ENCODE measurements at regions not wholly inside any gene's neighbourhood (a gene's known extent, or its start where the extent isn't known, plus 50 kb on each side); places are given as distances from the start of the nearest gene placed in this dataset.
"Not testable (repeated sequence)": the region's sequence is repeated elsewhere in the genome, so short reads cannot be mapped to it uniquely, and the experiment has no call there.

DNA sequence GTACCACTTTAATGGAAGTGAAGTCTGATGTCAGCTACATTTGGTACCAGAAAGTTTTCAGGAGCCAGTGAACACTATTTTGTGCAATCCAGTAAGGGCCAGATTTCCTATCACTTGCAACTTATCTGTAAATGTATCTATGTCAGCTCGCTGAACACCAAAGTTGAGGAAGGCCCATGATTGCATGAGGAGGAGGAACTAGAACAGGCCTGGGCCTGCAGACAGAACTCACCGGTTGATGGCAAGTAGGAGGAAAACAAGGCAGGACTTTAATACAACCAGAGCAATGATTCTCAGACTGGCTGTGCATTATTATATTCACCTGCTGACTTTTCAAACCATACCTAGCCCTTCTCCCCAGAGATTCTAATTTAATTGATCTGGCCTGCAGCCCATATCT is 540.2 kb downstream of the CETN3 start:
- no peak for DNase-seq (ENCODE audit: low read depth in 4 of 4, low spot score in 2 of 4)

DNA sequence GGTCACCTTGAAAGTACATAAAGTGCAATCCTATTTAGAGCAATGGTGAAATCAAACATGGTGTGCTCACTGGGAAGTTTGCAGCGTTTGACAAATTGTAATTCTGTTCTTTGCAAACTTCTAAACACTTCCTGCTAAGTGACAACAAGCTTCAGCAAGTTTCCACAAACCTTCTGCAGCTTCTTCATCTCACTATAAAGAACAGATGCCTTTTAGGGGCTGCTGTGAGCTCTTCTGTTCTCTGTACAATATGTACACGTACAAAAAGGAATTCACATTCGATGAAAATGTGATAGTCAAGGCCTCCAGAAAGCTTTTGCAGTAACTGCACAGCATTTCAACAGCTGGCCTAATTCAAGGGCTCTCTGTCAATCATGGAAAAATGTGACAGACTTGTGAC is 543.1 kb downstream of the CETN3 start:
- DNase-seq (ENCODE audit: low read depth in 4 of 4, low spot score in 2 of 4): no peak

DNA sequence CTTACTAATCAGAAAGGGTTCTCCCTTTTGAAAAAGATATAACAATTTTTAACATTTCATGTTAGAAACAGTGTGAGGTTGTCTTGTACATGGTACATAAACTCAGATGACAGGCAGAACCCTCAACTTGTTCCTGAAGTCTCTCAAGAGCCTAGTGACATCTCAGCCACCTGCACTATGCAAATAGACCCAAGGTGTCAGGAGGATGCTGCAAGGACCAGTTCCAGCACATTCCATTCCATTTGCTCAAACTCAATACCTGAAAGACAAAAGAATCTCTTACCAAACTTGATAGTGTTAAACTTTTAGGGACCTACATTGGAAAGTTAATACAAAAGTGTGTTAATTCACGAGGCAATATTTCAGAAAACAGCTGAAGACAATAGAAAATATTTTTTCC is 544.6 kb downstream of the CETN3 start:
- no peak for DNase-seq (ENCODE audit: low read depth in 4 of 4, low spot score in 2 of 4)

DNA sequence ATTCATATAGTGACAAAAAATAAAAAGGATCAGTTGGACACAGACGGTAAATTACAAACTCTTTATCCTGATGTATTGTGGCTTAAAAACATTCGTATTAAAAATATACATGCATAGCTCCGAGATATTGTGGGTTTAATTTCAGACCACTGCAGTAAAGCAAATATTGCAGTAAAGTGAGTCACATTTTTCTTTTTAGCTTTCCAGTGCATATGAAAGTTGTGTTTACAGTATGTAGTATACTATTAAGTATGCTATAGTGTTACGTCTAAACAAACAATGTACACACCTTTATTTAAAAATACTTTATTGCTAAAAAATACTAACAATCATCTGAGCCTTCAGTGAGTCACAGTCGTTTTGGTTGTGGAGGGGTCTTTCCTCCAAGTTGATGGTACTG is 551.8 kb downstream of the CETN3 start:
- no peak for DNase-seq (ENCODE audit: low read depth in 4 of 4, low spot score in 2 of 4)

DNA sequence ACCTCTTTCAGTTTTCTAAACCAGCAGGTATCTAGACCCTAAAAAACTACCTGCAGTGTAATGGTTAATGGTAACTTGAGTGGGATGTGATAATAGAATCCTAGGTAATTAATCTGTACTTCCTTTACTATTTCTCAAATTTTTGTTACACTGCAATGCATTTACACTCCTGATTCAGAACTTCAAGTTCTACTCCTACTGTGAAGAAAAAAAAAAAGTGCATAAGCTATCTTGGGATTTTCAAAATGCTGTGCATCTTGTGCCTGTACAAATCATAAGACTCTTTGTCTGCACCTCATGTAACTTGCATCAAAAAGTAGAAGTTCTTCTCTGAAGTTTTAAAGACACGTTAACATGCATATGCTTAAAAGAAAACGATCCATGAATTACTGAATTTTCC is 554.1 kb downstream of the CETN3 start:
- no peak for DNase-seq (ENCODE audit: low read depth in 4 of 4, low spot score in 2 of 4)

DNA sequence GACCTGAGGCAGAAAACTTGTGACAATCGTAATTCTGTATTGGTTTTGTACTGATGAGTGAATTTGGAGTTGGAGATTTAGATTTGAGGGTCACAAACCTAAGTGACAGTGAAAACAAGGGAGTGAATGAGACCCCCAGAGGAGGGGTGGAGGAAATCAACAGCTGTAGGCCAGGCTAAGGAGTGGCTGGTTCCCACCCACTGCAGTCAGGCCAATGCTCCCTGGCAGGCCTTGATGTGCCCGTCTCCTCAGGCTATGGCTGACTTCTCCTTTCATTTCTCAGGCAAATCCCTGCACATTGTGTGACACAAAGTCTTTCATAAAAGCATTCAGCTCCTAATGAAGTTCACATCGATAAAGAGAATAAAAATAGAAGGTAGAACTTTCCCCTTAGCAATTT is 557.6 kb downstream of the CETN3 start:
- DNase-seq (ENCODE audit: low read depth in 4 of 4, low spot score in 2 of 4): no peak

DNA sequence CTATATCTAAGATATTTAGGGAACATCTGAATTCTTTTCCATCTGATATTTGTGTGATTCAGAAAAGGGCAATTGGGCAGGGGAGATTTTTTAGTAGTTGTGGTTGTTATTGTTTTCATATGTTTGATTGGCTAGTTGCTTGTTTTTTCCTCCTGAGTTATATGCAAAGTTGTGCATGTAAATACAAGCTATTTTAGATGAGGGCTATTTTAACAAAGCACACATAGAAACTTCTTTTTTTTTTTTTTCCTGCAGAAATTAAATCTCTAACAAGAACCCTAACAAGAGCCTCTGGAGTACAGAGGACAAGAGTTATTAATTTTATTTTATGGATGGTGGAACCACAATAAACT is 559.1 kb downstream of the CETN3 start:
- no peak for DNase-seq (ENCODE audit: low read depth in 4 of 4, low spot score in 2 of 4)

DNA sequence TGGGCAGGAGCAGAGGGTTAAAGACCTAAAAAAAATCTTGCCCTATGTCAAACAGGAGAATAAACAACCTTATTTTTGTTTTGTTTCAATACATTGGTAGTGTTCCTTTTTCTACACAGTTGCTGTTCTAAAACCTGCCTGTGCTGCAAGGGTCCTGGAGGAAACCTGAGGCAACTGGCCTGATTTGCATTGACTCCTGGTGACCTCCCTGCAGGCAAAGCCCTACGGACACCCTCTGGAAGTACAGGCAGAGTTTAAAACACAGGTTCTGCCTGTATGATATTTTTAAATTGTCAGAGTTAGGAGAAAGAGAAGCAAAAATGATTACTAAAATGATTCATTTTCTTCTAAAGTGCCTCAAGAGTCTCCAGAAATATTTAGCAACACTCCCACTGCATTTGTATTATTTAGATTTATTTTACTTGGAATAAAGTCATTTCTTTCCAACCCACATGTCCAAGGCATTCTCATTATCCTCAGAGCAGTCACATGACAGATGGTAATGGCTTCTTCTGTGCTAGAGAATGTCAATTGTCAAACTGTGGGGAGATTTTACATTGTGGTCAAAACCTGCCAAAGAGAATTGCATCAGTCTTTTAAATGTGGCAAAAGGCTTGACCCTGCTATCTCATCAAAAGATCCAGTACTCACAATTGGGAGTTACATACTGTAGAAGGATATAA is 559.6 kb downstream of the CETN3 start:
- no peak for DNase-seq (ENCODE audit: low read depth in 4 of 4, low spot score in 2 of 4)

DNA sequence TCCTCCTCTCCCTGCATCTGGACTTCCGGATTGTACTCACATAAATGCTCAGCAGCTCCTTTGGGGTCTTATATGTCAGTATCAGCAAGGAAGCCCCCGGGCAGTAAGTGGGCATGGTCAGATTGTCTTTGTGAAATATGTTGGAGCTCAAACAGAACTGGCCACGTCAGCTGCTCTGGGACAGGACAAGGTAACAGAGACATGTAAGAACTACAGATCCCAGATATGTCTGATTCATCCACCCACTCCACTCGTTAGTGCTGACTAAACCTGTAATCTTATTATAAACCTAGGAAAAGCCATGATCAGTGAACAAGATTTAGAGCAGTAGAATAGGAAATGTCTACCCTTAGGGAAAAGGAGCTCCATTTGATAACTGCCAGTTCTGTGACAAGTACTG is 561.8 kb downstream of the CETN3 start:
- DNase-seq (ENCODE audit: low read depth in 4 of 4, low spot score in 2 of 4): no peak

DNA sequence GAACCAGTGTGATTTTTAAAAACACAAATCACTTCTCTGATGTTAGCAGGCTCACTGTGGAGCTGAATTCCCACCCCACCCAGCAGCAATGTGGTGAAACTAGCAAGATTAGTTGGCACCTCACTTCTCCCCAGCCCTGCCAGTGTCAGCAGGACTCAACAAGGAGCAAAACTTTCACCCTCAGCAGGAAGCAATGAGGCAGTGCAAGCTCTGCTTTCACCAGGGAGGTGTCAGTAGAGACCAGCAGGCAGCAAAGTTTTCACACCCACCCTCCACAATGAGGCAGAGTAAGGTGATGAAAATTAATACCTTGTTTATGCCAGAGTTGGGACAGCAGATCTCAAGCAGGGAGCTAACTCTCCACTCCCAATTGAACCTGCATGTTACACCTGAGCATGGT is 565.0 kb downstream of the CETN3 start:
- no peak for DNase-seq (ENCODE audit: low read depth in 4 of 4, low spot score in 2 of 4)

DNA sequence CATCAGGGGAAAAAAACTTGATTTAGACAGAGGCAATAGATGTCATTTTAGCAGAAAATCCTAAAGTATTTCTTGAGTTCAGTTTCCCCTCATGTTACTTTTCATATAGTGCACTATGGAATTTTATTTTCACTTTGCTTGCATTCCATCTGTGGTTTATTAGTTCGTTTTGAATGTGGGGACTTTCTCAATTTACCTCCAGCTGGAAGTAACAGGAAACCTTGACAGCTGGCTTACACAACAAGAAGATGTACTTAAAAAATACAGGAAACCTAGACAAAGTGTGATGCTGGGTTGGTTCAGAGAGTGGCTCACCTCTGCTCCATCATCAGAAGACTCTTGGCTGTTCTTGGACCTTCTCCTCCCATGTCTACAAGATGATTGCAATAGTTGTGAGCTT is 567.0 kb downstream of the CETN3 start:
- DNase-seq (ENCODE audit: low read depth in 4 of 4, low spot score in 2 of 4): no peak

DNA sequence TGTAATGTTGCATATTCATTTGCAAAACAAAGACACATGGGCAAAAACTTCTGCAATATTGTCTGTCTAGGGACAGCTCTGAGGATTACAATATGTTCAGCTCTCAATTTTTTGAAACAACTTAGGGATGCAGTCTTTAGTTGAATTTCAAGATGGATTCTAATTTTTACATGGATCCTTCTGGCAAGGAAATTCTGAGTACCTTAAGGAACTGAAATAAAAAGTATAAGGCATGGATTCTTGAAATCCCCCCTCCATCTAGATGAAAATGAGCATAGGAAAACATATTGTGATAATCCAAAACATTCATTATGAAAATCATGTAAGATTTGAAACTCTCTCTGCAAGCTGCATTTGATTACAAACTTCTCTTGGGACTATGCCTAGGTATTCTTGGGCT is 568.6 kb downstream of the CETN3 start:
- DNase-seq (ENCODE audit: low read depth in 4 of 4, low spot score in 2 of 4): no peak

DNA sequence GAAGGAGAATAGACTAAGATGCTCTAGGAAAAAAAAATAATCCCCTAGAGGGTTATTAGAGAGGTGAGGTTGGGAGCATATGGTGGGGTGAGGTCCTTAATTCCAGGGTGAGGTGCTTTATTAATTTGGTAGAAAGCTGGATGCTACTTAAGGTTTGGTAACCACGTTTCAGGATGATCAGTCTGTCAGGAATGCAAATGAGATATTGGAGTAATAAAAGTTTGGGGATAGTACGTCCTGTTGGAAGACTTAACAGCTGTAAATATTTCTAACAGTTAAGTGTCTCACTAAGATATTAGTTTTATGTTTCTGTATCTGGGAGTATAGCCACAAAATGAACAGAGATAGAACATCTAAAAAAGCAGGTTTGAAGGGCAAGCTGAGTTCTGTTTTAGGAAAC is 578.9 kb downstream of the CETN3 start:
- no peak for DNase-seq (ENCODE audit: low read depth in 4 of 4, low spot score in 2 of 4)

DNA sequence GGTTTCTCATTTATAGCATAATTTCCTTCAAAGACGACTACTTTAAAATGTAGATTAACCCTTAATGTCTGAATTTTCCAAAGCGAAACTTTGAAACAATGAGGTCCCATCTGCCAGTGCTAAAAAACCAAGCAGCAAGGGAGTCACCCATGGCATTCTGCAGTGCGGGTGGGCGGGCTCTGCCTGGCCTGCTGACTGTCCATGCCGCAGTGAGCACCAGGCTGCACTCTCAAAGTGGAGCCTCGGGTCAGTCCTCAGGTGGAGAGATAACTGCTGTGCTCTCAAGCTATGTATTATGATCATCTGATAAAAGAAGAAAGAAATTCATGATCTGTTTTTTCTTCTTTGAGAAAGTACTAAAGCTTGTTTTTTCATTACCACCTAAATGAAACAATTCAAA is 581.6 kb downstream of the CETN3 start:
- no peak for DNase-seq (ENCODE audit: low read depth in 4 of 4, low spot score in 2 of 4)

DNA sequence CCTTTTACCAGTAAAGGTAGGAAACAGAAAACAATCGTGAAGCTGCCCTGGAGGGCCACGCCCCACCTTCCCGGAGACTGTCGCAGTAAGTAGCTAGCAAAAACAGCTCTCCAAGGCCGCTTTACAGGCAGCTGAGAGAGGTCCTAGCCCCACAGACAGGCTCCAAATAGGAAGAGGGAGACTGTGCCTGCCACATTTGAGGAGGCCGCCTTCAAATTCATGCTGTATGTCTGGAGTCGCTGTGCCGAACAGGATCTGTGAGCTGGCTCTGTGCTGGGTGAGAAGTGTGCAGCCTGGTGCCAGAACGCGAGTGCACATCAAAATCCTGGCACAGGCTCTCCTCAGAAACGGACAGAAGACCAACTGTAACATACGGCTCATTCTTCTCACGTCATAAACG is 582.2 kb downstream of the CETN3 start:
- no peak for DNase-seq (ENCODE audit: low read depth in 4 of 4, low spot score in 2 of 4)

DNA sequence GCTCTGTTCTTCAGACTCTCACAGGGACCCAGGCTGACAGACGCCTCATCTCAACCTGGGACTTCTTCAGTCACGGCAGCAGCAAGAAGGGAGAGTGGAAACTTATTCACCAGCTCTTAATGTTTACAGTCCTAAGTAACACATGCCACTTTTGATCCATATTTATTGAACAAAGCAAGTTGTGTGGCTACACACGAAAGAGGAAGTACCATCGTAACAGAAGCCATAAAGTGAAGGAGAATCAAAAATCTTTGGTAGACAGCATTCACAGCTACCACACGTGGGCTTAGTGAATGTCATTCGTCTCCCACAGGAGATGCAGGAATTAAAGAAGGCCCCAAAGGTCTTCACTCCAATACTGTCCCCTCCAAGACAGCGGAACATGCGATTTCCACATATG is 582.6 kb downstream of the CETN3 start:
- DNase-seq (ENCODE audit: low read depth in 4 of 4, low spot score in 2 of 4): no peak

DNA sequence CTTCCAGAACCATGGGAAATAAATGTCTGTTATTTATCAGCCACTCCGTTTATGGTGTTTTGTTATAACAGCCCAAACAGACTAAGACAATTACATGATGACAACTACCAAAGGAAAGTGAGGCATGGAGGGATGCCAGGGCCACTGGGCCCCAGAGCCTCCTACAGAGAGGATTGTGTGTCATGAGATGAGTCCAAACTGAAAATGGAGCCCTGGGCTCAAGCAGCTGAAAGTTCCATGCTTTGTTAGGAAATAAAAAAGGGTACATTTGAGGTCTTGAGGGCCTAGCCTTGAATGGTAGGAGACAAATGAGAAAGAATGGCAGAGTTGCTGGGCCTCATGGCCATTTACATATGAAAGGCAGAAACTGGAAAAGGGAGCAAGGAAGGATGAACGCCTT is 586.5 kb downstream of the CETN3 start:
- no peak for DNase-seq (ENCODE audit: low read depth in 4 of 4, low spot score in 2 of 4)

DNA sequence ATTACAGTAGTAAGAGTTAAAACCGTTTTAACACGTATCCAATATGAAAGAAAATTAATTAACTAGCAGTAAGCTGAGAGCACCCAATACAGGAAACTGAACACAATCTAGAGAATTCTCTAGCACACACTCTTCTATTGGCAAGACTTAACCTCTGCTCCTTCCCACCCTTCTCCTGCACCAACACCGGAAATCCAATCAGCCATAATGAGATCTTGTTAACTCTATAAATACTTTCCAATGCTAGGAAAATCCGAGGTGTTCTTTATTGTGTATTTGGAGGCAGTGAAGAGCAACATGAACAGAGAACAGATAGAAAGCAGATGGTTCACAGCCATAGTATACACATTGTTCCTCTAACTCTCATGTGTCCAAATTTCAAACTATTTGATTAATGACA is 591.7 kb downstream of the CETN3 start:
- DNase-seq (ENCODE audit: low read depth in 4 of 4, low spot score in 2 of 4): no peak

DNA sequence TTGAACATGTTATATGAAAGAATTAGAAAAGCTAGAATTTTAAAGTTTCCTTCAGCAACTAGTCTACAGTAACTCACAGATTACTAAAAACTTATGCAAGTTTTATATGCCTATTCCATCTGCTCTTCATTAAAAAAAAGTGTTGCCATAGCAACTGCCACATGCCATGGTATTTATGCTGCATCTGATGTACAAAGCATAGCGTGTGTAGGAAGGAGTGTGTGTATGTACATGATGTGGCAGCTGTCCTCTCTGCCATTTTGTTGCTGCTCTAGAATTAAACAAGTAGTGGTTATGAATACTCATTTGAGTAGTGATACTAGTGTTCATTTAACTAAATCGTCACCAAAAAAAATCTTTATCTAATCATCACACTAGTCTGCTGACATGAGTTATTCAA is 593.5 kb downstream of the CETN3 start:
- no peak for DNase-seq (ENCODE audit: low read depth in 4 of 4, low spot score in 2 of 4)

DNA sequence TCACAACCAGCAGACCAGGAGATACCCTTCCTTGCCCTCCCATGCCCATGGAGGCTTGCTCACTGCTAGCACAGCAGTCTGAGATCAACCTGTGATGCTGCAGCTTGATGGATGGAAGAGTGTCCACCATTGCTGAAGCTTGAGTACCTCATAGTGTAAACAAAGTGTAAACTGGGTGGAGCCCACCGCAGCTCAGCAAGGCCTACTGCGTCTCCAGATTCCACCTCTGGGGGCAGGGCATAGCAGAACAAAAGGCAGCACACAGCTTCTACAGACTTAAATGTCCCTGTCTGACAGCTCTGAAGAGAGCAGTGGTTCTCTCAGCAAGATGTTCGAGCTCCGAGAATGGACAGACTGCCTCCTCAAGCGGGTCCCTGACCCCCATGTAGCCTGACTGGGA is 608.8 kb downstream of the CETN3 start:
- DNase-seq (ENCODE audit: low read depth in 4 of 4, low spot score in 2 of 4): not testable (repeated sequence)

DNA sequence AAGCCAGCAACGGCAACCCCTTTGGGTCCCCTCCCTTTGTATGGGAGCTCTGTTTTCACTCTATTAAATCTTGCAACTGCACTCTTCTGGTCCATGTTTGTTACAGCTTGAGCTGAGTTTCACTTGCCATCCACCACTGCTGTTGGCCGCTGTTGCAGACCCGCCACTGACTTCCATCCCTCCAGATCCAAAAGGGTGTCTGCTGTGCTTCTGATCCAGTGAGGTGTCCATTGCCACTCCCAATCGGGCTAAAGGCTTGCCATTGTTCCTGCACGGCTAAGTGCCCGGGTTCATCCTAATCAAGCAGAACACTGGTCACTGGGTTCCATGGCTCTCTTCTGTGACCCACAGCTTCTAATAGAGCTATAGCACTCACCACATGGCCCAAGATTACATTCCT is 615.1 kb downstream of the CETN3 start:
- not testable (repeated sequence) for DNase-seq (ENCODE audit: low read depth in 4 of 4, low spot score in 2 of 4)

DNA sequence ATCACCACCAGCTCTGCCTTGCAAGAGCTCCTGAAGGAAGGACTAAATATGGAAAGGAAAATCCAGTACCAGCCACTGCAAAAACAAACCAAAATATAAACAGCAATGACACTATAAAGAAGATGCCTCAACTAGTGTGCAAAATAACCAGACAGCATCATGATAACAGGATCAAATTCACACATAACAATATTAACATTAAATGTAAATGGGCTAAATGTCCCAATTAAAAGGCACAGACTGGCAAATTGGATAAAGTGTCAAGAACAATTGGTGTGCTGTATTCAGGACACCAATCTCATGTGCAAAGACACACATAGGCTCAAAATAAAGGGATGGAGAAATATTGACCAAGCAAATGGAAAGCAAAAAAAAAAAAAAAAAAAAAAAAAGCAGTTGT is 629.8 kb downstream of the CETN3 start:
- not testable (repeated sequence) for DNase-seq (ENCODE audit: low read depth in 4 of 4, low spot score in 2 of 4)

DNA sequence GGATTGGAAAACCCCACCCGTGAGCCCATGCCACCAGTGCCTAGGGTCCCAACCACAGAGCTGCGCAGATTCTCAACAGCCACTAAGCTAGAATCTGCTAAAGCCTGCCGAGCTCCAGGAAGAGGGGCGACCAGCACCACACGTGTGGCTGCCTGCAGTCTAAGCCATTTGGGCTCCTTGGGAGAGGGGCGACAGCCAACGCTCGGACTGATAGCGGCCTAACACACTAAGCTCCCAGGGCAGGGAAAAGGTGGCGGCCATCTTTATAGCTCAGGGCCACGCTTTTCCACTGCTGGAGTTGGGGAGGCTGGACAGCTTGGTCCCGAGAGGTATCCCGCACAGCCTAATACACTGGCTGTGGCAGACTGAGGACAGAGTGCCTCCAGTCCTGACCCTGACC is 631.8 kb downstream of the CETN3 start:
- DNase-seq (ENCODE audit: low read depth in 4 of 4, low spot score in 2 of 4): no peak

Measured in left renal cortex interstitium (tissue), 4 donors.